ENCODE measurements at regions not wholly inside any gene's neighbourhood (a gene's known extent, or its start where the extent isn't known, plus 50 kb on each side); places are given as distances from the start of the nearest gene placed in this dataset.

DNA sequence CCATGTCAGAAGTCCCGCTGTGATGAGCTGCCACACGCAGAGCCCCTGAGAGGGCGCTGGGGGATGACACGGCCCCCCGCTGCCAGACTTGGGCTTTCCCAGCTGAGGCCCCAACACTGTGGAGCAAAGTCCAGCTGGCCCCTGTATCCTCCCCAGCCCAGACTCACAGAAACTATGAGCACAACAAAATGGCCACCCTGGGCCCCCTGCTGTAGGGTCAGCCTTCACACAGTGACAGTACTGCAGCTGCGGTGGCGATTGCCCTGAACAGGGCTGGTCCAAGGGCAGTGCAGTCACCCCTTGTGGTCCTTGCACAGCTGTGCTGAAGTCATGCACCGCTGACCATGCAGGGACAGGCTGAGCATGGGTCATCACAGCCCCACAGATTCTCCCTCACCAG, 78.2 kb upstream of the CST7 start:
- Histone ChIP-seq H3K9me3 (no peaks in the 10 kb centered on the region), H3K9ac (ENCODE audit: low read depth in 2 of 2, low read length in 2 of 2) (no peak overlapping the region), H3K36me3 (no peaks in the 10 kb centered on the region), H3K27ac (no peak overlapping the region), H3K27me3 (no peaks in the 10 kb centered on the region), H3K4me1 (no peaks in the 10 kb centered on the region), H3K4me3 (no peak overlapping the region)
- intact Hi-C loops (cut with DNase I) = no loop called here
- no peak for TF ChIP-seq CTCF (IDR thresholded peaks at IDR 0.05)
- DNase-seq = no peak

DNA sequence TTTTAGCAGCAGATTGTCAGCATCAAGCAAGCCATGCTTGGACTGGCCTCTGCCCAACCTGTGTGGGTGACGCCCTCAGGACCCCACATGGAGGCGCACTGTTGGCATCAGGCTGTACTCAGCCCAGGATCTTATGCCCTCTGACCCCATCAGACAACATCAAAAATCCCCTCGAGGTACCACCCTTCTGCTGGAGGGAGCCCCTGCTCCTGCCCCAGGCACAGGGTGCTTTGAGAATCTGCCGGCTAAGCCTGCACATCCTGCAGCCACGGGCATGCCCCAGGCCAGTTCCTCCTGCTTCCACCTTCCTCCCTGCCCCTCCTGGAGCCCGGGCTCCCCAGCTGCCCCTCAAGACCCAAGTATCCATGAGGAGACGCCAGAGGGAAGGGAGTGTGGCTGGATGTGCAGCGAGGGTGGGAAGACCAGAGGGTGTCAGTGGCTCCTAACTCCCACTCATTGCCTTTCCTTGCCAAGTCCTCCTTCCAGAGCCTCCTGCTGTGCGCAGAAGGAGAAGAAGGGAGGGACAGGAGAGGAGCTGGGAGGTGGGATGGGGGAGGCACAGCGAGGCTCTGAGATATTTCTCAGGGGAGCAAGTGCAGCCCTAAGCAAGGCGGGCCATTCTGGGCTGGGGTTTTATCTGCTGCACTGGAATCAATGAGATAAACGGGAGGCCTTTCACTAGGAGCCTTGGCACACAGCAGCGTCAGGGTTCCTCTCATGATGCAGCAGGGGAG, 77.4 kb upstream of the CST7 start:
- DNase-seq = no peak
- TF ChIP-seq CTCF (IDR thresholded peaks at IDR 0.05) = no peak
- no peak overlapping the region for H3K4me3 ChIP-seq
- H3K27me3 ChIP-seq = no peaks in the 10 kb centered on the region
- no peaks in the 10 kb centered on the region for H3K9me3 ChIP-seq
- intact Hi-C loops (cut with DNase I) = no loop called here
- no peak overlapping the region for H3K27ac ChIP-seq
- no peaks in the 10 kb centered on the region for H3K4me1 ChIP-seq
- H3K36me3 ChIP-seq = no peaks in the 10 kb centered on the region
- H3K9ac ChIP-seq (ENCODE audit: low read depth in 2 of 2, low read length in 2 of 2) = no peak overlapping the region

GRCh38 chr20:24872291-24873024, 76.6 kb upstream of the CST7 start:
- Histone ChIP-seq H3K9me3 (no peaks in the 10 kb centered on the region), H3K27me3 (no peaks in the 10 kb centered on the region), H3K27ac (no peak overlapping the region), H3K4me1 (no peaks in the 10 kb centered on the region), H3K4me3 (no peak overlapping the region), H3K9ac (ENCODE audit: low read depth in 2 of 2, low read length in 2 of 2) (no peak overlapping the region), H3K36me3 (no peaks in the 10 kb centered on the region)
- TF ChIP-seq CTCF (IDR thresholded peaks at IDR 0.05) = no peak
- intact Hi-C loops (cut with DNase I) = no loop called here
- DNase-seq = no peak

GRCh38 chr20:24873025-24873620, 75.9 kb upstream of the CST7 start:
- no peaks in the 10 kb centered on the region for H3K27me3 ChIP-seq
- TF ChIP-seq CTCF (IDR thresholded peaks at IDR 0.05) = no peak
- no peak for DNase-seq
- no peaks in the 10 kb centered on the region for H3K4me1 ChIP-seq
- no peaks in the 10 kb centered on the region for H3K9me3 ChIP-seq
- H3K9ac ChIP-seq (ENCODE audit: low read depth in 2 of 2, low read length in 2 of 2) = no peak overlapping the region
- no peaks in the 10 kb centered on the region for H3K36me3 ChIP-seq
- intact Hi-C loops (cut with DNase I) = no loop called here
- H3K27ac ChIP-seq = no peak overlapping the region
- H3K4me3 ChIP-seq = no peak overlapping the region

DNA sequence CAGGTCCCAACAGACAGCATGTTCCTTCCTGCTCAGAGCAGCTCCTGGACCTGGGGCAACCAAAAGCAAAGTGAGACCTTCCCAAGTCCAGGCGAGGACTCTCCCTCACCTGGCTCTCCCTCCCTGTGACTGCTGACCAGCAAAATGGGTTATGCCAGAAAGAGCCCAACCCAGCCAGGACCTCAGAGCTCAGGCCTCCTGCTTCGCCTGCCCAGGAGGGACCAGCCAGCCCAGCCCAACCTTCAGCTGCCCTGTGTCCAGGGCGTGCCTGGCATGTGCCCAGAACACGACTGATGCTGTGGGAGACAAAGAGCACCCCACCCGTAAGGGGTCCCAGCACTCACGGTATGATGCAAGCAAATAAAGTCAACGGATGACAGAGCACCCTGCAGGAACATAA, 74.0 kb upstream of the CST7 start:
- no peaks in the 10 kb centered on the region for H3K4me1 ChIP-seq
- H3K36me3 ChIP-seq = no peaks in the 10 kb centered on the region
- H3K4me3 ChIP-seq = no peak overlapping the region
- no peak for DNase-seq
- H3K9me3 ChIP-seq = no peaks in the 10 kb centered on the region
- TF ChIP-seq CTCF (IDR thresholded peaks at IDR 0.05) = no peak
- H3K9ac ChIP-seq (ENCODE audit: low read depth in 2 of 2, low read length in 2 of 2) = no peak overlapping the region
- no peaks in the 10 kb centered on the region for H3K27me3 ChIP-seq
- H3K27ac ChIP-seq = no peak overlapping the region
- intact Hi-C loops (cut with DNase I) = no loop called here
